Stimulated activated naive CD4-positive, alpha-beta T cell treated with Interleukin-2 at 50 U/mL for 16 hours (primary cell): ENCODE measurements at regions not wholly inside any gene's neighbourhood (a gene's known extent, or its start where the extent isn't known, plus 50 kb on each side); places are given as distances from the start of the nearest gene placed in this dataset.
"Not testable (repeated sequence)": the region's sequence is repeated elsewhere in the genome, so short reads cannot be mapped to it uniquely, and the experiment has no call there.

Source experiments
- DNase-seq: peaks from one replicate; lab custom pipeline; 2025; lab: John Stamatoyannopoulos, UW

GRCh38 chr4:124053872-124054538, 657.4 kb downstream of the SPRY1 start:
- DNase-seq, result no peak

GRCh38 chr4:124055336-124055735, 657.2 kb downstream of the ANKRD50 start:
- no peak for DNase-seq

GRCh38 chr4:124055896-124056295, 656.6 kb downstream of the ANKRD50 start:
- DNase-seq, result no peak

GRCh38 chr4:124060261-124060918, 652.1 kb downstream of the ANKRD50 start:
- DNase-seq, result no peak

GRCh38 chr4:124061413-124061812, 651.1 kb downstream of the ANKRD50 start:
- DNase-seq, result no peak

- no peak for DNase-seq
Observed at GRCh38 chr4:124065422-124065821, 647.1 kb downstream of the ANKRD50 start.

- DNase-seq, result no peak
Observed at GRCh38 chr4:124065936-124066335, 646.6 kb downstream of the ANKRD50 start.

GRCh38 chr4:124066595-124066994, 645.9 kb downstream of the ANKRD50 start:
- no peak for DNase-seq

- DNase-seq, result no peak
Observed at GRCh38 chr4:124067046-124067445, 645.5 kb downstream of the ANKRD50 start.

GRCh38 chr4:124070688-124071484, 641.6 kb downstream of the ANKRD50 start:
- no peak for DNase-seq

GRCh38 chr4:124075276-124075675, 637.3 kb downstream of the ANKRD50 start:
- not testable (repeated sequence) for DNase-seq

- DNase-seq, result no peak
Observed at GRCh38 chr4:124079174-124079780, 633.3 kb downstream of the ANKRD50 start.

GRCh38 chr4:124083711-124084110, 628.8 kb downstream of the ANKRD50 start:
- no peak for DNase-seq

- DNase-seq, result no peak
Observed at GRCh38 chr4:124085561-124086180, 626.9 kb downstream of the ANKRD50 start.

GRCh38 chr4:124090021-124090420, 622.5 kb downstream of the ANKRD50 start:
- no peak for DNase-seq

- DNase-seq, result no peak
Observed at GRCh38 chr4:124092101-124092500, 620.4 kb downstream of the ANKRD50 start.

- no peak for DNase-seq
Observed at GRCh38 chr4:124092541-124092984, 620.0 kb downstream of the ANKRD50 start.

GRCh38 chr4:124095621-124096020, 616.9 kb downstream of the ANKRD50 start:
- DNase-seq, result no peak

GRCh38 chr4:124096290-124096689, 616.2 kb downstream of the ANKRD50 start:
- DNase-seq, result no peak

GRCh38 chr4:124097447-124097846, 615.1 kb downstream of the ANKRD50 start:
- DNase-seq, result no peak

- no peak for DNase-seq
Observed at GRCh38 chr4:124104101-124104500, 608.4 kb downstream of the ANKRD50 start.

GRCh38 chr4:124104628-124105027, 607.9 kb downstream of the ANKRD50 start:
- no peak for DNase-seq
